GM21528 (cell line): ENCODE measurements at regions not wholly inside any gene's neighbourhood (a gene's known extent, or its start where the extent isn't known, plus 50 kb on each side); places are given as distances from the start of the nearest gene placed in this dataset.
"Not testable (repeated sequence)": the region's sequence is repeated elsewhere in the genome, so short reads cannot be mapped to it uniquely, and the experiment has no call there.

Experiments
- ATAC-seq: cut with Tn5 transposase; IDR thresholded peaks from one replicate; pipeline ENCODE4 v1.9.1; 2021; ENCODE audit warnings: mild to moderate bottlenecking, moderate library complexity; ENCODE audit not compliant: unreplicated experiment, low FRiP score

DNA sequence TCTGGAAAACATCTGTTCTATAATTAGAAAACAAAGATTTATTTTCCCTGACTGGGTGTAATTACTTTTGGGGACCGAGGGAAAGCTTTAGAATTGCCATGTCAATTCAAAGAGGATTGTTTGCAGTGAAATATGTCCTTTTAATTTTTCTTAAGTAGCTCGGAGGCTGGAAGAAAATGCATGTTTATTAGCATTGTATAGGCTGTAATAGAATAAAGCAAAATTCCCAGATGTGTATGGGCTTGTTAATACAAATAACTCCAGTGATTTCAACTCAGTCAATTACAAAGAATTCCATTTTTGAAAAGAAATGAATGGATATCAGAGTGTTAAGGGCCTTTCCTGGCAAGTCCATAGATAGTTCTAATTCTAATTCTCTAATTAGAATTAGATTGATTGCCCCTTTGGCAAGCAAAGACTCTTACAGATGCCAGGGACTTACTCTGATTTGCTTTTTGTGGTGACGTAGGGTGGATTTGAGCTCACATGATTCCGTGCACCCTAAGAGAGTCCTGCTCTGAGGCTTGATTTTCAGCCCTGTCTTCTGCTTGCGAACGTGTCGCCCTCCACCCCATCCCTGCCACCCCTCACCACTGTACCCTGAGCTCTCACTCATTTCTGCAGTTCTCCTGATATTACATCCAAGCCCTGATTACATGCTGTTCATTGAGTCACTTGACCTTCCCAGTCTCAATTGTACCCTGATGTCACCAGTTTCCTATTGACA lies 70.0 kb upstream of the FAM20A start:
- ATAC-seq: no peak

GRCh38 chr17:68666438-68666837 lies 65.3 kb upstream of the FAM20A start:
- ATAC-seq: not testable (repeated sequence)

- ATAC-seq: no peak
Measured at GRCh38 chr17:68665373-68665772, 64.2 kb upstream of the FAM20A start.

GRCh38 chr17:68662479-68662878 lies 61.3 kb upstream of the FAM20A start:
- no peak for ATAC-seq

DNA sequence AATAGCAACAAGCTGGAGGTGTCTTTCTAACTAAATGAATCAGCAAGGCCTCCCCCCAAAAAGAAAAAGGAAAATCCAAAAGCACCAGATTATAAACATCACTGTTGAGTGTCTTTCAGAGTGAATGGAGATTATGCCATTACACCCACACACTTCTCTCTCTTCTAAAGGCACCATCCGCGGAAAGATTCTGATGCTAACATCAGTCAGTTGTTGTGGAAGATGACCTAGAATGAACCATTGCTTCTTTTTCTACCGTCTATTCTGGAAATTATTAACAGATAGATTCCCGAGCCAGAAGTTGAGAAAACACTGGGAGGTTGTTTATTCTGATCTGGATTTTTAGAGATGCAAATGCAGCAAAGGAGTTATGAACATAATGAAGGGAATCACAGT lies 60.9 kb upstream of the FAM20A start:
- no peak for ATAC-seq

GRCh38 chr17:68661265-68662036 lies 60.3 kb upstream of the FAM20A start:
- no peak for ATAC-seq

DNA sequence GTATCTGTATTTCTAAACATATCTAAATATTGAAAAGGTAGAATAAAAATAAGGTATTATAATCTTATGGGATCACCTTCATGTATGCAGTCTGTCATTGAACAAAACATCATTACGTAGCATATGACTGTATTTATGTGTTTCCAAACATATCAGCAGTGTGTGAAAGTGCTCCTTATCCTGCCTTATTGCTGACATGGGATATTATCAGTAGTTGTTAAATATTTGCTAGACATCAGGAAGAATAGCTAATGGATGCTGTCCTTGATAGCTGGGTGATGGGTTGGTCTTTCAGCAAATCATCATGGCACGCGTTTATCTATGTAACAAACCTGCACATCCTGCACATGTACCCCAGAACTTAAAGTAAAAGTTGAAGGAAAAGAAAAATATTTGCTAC lies 59.1 kb upstream of the FAM20A start:
- ATAC-seq: no peak

- no peak for ATAC-seq
Measured at GRCh38 chr17:68658999-68659780, 58.0 kb upstream of the FAM20A start.

DNA sequence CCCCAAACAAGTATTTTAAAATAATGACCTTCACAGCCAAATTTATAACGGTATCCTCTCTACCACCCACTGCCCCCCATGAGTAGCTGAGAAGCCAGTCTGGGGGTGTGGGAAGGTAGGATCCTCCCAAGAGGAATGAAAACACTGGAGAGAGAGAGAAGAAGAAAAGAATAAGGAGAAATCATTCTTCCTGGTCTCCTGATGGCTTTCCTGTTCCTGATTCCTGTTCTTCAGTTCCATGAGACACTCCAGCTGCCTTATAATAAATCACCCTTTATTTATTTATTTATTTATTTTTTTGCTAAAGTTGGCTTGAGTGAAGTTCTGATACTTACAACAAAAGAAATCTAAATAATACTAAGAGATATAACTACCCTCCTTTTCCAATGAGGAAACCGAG lies 56.4 kb upstream of the FAM20A start:
- ATAC-seq: no peak

DNA sequence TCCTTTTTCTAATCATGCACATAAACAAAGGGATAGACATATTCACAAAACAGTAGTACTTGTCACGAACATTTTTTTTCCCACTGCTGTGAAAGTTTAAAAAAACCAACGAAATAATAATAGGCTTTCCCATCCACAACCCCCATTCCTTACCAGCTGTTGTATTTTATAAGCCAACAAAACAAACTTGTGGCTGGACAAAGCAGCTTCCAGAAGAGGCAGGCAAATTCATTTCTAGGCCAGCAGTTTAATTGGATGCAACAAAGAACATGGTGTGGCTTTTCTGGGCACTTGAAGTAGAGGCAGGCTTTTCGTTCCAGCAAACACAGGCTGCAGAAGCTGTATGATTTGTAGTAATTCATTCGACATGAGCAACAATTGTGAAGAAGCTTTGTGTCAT lies 56.0 kb upstream of the FAM20A start:
- ATAC-seq: no peak

DNA sequence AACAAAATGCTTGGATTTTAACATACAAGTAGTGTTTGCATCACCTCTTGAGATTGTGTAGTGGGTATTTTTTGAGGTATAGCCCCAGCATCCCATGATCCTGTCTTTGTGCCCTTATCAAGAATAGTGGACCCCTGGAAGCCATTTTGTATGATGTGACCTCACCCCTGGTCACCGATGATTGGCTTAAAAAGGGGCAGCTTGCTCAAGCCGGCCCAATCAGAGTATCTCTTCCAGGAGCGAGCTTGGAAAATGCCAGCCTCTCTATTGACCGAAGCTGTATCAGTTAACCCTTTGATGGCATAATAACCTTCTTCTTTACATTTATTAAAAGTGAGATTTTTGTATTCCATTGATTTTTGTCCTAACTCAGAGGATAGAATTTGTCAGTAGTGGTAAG lies 55.5 kb upstream of the FAM20A start:
- ATAC-seq: no peak
